Esophagus squamous epithelium (tissue), 4 donors: ENCODE measurements at regions not wholly inside any gene's neighbourhood (a gene's known extent, or its start where the extent isn't known, plus 50 kb on each side); places are given as distances from the start of the nearest gene placed in this dataset.

Experiments used
- POLR2A ChIP-seq, 4 donors: fragments of 450-650 bp; IDR thresholded peaks; one replicate each; pipeline ENCODE4 v1.6.1; 2017; ENCODE audit warnings: antibody characterized with exemption in 4 of 4, mild to moderate bottlenecking in 4 of 4, moderate library complexity in 3 of 4
- TF ChIP-seq, protein P1 (sequence below), 6 experiments: fragments of 450-650 bp in 4 of 6; fragments of 200-600 bp in 2 of 6; sonication (generic) in 2 of 6; IDR thresholded peaks; one replicate each; pipeline ENCODE4 v1.5.1; 2016 to 2019; ENCODE audit warnings: antibody characterized with exemption in 6 of 6, mild to moderate bottlenecking in 4 of 6, moderate library complexity in 4 of 6

DNA sequence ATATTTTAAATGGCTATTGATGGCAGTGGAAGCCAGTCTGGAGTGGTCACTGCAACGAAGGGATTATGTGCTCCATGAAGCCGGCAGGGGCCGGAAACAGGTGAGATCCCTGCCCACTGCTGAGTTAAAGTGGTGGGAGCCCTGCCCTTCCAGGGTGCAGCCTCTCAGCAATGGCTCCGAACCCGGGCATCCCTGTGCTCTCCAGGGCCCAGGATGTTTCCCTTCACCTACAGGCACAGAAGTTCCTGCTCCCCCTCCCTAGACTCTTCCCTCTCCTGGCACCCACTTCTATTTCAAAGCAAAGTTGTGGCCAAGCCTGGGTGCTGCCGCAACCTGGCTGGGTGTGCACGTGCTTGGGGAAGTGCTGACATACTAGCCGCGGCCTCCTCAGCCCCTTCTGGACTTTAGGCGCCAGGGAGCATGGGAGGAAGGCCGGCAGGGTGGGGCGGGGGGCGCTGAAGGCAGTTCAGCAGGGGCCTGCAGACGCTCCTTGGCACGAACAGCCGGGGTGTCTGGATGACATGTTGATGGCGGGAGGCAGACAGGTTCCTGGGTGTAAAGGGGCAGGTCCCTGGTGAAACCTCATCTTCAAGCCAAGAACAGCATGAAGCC is 452.3 kb downstream of the HTR1B start:
- TF ChIP-seq, protein P1, sequence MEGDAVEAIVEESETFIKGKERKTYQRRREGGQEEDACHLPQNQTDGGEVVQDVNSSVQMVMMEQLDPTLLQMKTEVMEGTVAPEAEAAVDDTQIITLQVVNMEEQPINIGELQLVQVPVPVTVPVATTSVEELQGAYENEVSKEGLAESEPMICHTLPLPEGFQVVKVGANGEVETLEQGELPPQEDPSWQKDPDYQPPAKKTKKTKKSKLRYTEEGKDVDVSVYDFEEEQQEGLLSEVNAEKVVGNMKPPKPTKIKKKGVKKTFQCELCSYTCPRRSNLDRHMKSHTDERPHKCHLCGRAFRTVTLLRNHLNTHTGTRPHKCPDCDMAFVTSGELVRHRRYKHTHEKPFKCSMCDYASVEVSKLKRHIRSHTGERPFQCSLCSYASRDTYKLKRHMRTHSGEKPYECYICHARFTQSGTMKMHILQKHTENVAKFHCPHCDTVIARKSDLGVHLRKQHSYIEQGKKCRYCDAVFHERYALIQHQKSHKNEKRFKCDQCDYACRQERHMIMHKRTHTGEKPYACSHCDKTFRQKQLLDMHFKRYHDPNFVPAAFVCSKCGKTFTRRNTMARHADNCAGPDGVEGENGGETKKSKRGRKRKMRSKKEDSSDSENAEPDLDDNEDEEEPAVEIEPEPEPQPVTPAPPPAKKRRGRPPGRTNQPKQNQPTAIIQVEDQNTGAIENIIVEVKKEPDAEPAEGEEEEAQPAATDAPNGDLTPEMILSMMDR (IDR thresholded peaks at IDR 0.05) = no peak
- TF ChIP-seq POLR2A (IDR thresholded peaks at IDR 0.05) = no peak
